Stimulated activated CD8-positive, alpha-beta memory T cell treated with anti-CD3 and anti-CD28 coated beads, Interleukin-4, amount 100 ng/mL, for 48 hours (primary cell): ENCODE measurements at regions not wholly inside any gene's neighbourhood (a gene's known extent, or its start where the extent isn't known, plus 50 kb on each side); places are given as distances from the start of the nearest gene placed in this dataset.
"Not testable (repeated sequence)": the region's sequence is repeated elsewhere in the genome, so short reads cannot be mapped to it uniquely, and the experiment has no call there.

Experiments
- DNase-seq: peaks from one replicate; pipeline ENCODE4 v3.0.0-alpha.2; 2020

DNA sequence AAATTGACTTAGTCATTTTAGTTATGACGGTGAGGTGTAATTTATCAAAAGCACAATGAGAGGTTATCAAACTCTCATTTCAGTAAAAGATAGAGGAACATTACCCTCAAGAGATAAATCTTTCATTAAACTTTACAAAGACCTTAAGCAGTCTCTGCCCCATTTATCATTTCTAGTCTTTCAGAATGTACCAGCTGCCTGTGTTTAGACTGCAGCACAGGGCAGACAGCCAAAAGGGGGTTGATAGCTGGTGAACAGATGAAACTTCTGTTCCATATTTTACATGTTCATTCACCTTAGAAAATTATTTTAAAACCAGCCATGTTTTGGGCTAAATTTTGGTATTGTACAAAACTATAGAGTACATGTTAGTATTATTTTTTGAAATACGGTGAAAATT lies 514.6 kb upstream of the CNTN3 start:
- no peak for DNase-seq

DNA sequence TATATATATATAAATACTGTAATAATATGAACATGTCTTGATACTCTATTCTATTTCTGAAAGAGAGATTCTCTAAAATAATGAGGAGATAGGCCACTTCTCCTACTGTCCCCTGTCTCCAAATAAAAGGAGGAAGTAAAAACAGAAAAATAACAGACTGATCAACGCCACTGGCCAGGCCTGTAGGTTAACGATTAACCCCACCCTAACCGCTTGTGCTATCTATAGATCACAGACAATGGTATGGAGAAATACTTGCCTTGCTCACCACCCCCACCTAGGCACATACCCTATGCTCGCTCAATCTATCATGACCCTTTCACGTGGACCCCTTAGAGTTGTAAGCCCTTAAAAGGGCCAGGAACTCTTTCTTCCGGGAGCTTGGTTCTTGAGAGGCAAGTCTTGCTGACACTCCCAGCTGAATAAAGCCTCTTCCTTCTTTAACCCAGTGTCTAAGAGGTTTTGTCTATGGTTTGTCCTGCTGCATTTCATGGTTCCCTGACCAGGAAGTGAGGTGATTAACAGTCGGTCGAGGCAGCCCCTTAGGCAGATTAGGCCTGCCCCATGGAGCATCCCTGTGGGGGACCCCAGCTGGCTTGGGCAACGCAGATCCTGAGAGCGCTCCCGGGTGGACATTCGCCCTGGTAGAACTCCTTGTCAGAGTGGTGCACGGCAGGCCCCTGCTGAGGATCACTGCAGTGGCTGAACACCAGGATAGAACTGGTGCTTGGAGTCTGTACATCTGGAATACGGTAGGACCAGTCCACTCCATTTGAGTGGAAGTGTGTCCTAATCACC lies 521.8 kb upstream of the CNTN3 start:
- no peak for DNase-seq

DNA sequence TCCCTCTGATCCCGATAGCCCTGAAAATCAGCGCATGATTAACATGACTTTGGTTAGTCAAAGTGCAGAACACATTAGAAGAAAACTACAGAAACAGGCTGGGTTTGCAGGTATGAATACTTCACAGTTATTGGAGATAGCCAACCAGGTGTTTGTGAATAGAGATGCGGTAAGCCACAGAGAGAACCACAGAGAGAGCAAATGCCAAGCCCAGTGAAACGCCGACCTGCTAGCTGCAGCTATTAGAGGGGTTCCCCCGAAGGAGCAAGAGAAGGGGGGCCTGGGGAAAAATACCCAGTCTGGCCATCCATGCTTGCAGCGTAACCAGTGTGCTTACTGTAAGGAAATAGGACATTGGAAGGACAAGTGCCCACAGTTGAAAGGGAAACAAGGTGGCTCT lies 523.9 kb upstream of the CNTN3 start:
- DNase-seq, result no peak

DNA sequence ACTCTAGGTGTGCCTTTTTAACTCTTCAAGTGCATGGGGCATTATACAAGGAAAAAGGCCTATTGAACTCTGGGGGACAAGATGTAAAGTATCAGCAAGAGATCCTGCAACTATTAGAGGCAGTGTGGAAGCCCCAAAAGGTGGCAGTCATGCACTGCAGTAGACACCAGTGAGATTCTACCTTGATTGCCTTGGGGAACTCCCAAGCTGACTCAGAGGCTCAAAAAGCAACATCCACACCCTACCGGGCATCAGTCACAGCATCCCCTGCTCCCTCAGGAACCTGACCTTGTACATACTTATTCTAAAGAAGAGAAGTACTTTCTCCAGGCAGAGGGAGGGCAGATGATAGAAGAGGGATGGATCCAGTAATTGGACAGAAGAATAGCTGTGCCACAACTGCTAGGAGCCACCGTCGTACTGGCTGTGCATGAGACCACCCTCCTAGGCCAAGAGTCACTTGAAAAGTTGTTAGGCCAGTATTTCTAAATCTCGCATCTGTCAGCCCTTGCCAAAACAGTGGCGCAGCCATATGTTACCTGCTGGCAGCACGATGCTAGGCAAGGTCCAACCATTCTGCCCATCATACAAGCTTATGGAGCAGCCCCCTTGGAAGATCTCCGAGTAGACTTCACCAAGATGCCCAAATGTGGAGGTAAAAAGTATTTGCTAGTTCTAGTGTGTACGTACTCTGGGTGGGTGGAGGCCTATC lies 523.1 kb upstream of the FRG2C start:
- DNase-seq, result no peak

DNA sequence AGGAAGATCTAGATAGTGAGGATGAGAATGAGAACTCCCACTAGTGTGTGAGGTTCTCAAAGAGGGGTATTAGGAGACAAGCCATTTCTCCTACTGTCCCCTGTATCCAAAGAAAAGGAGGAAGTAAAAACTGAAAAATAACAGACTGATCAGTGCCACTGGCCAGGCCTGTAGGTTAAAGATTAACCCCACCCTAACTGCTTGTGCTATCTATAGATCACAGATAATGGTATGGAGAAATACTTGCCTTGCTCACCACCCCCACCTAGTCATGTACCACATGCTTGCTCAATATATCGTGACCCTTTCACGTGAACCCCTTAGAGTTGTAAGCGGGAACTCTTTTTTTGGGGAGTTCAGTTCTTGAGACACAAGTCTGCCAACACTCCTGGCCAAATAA lies 519.7 kb upstream of the FRG2C start:
- DNase-seq, result no peak

DNA sequence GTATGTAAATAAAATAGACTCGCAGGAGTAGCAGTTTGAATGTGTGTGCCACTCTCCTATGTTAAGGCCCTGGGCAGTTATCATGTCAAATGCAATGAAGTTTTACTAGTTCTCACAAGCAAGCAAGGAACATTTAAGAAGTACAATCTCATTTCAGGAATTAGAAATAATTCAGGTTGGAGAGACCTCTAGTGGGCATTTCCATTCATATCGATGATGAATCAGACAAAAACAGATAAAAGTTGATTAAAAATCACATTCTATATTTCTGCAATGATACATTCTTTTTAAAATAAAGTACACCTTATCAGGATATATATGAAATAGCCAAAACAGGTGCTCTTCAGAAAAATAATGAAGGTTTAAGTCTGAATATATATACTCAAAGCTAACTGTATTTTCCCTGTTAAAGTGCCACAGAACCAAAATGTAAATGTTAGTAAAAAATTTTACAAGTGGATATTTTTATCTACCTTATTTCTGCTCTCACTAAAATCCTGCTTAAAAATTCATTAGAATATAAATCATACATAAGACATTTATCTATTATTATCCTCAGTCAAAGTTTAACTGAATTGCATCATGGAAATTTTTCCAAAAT lies 492.4 kb upstream of the FRG2C start:
- DNase-seq, result no peak

DNA sequence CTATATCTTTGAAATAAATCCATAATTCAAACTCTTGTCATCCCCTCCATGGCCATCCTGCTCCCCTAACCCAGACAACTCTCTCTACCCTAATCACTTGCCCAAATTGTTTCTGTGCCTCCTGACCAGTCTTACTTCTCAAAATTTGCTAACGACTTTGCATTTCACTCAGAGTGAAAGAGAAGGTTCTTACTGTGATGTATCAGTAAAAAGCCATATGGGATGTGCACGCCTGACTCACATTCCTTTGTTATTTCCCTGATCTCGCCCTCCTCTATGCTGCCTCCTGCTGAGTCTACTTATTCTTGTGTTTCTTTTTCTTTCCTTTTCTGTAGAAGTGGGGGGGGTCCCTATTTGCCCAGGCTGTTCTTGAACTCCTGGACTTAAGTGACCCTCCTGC lies 487.2 kb upstream of the FRG2C start:
- no peak for DNase-seq

DNA sequence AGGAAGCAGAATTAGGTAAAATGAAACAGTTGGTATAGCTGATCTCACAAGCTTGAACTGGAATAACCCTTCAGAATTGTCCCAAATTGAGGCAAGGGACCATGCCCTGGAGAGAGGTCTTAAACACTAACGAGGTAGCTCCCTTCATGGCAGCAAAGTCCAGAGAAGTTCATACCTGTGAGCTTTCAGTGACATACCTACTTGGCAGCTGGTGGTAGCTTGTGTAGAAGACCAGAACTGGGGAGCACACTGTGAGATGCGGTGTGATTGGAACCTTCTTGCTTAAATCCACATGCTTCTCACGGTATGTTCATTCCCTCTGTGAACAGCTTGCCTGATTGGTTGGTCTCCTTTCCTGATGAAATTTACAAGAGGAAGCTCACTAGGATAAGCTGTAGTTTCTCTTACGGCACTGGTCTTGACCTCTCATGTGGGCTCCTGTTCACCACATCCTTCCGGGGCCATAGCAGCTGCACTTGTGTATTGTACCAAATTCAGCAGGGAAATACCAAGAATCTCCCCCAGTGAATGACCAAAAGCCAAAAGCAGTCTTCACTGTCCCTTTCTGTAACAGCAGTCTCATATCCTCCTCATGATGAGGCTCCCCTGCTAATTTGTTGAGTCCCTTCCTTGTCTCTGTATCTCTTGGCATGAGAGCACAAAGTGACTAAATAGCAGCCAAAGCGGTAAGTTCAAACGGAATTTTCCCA lies 483.7 kb upstream of the FRG2C start:
- no peak for DNase-seq

DNA sequence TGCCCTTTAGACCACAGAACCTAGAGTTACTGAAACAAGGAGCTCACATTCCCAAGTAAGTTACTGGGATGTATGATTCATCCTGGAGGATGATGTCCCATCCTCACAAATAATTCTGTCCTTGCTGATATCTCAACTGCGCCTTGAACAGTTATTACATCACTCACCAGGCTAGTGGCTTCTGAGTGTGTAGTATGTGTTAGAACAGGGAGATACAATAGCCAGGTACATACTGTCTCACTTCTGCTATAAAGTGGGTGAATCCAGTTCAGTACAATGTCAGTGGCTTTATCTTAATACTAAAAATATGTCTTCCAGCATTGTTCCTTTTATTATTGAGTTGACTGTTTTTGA lies 483.2 kb upstream of the FRG2C start:
- DNase-seq, result no peak

DNA sequence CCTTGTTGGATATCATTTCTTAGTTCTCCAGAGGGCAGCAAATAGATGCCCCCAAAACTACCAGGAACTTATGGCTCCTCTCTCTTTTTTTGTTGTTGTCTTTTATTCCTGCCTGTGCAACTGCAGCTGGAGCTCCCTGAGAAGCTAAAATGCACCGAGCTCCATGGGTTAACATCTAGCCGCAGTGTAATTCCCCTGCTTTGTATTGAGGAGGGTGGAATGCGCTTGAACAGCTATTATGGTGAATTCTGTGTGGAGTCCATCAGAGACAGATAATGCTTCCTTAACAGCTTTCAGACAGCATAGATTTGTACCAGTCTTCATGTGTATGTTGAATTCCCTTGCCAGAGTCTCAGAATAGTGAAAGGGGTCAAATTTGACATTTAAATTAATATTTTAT lies 475.2 kb upstream of the FRG2C start:
- no peak for DNase-seq

DNA sequence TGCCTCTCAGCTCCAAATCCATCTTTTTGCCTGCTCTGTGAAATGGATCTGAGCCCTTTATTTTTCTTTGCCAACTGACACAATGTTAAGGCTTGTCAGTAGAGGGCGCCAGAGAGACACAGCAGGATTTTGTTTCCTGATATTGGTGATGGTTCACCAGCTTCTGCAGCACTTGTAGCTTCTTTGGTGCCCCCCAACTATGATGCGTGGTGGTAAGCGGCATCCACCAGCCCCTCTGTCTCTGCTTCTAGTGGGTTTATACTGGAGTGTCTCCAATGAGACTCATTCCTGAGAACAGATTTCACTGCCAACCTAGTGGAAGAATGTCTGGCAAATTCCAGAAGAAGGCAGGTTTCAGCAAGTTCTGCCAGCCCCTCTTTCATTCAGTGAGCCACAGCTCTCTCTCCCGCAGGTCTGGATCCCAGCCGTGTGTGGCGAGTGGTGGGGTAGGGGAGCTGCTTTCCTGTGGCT lies 471.9 kb upstream of the FRG2C start:
- peak; percentile 72 for DNase-seq

DNA sequence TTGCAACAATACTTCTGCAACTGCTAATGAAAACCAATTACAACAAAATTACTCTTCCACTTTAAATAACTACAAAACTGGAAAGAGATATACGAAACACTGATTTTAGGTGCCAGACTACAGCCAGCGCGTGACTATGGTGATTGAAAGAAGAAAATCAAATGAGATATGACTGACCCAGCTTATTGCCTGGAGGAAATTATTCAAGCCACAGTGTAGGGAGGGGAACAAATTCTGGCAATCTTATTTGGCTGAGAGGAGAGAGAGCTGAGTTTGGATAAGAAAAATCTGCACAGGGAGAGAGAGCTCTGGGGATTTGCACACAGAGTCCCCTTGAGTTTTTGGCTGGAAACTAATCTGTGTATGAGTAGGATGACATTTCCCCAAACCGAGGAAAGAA lies 470.3 kb upstream of the FRG2C start:
- DNase-seq, result no peak

DNA sequence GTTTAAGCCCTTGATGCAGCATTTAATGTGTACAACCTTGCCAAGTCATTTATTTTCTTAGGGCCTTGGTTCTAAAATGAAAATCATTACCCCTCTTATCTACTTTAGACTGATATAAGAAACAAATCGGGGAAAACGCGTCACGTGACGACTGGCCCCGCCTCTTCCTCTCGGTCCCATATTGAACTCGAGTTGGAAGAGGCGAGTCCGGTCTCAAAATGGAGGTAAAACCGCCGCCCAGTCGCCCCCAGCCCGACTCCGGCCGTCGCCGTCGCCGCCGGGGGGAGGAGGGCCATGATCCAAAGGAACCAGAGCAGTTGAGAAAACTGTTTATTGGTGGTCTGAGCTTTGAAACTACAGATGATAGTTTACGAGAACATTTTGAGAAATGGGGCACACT lies 449.8 kb upstream of the FRG2C start:
- DNase-seq, result not testable (repeated sequence)

DNA sequence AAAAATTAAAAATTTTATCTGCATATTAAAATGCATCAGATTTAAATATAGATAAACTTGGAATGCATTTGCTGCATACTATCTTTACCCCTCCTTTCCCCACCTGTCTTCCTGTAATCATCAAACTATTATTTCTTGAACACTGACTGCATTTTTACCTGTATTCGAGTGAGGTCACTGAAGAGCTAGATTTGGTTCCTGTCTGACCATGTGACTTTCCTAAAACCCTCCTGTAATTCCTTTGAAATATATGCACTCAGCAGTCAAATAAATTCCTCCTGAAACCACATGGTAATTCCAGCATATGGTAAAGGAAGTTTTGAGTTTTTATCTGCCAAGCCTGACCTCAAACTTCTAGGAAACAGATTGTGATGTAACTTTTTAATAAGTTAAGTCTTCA lies 445.6 kb upstream of the FRG2C start:
- no peak for DNase-seq

DNA sequence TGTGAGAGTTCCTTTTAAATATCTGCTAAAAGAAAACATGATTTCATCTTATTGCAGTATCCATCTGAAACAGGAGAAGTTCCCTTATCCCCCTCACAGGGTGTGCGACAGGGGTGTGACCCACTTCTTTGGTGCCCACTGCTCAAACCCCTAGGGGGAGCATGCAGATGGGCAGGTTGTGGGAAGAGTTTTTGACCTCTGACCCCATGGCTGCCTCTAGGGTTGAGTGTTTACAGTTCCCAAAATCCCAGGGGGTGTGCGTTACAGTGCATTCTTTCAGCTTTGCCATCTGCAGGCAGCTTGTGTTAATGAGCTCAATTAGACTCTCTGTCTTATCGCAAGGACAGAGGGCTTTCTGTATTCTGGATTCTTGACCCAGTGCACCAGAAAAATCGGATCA lies 443.2 kb upstream of the FRG2C start:
- no peak for DNase-seq

DNA sequence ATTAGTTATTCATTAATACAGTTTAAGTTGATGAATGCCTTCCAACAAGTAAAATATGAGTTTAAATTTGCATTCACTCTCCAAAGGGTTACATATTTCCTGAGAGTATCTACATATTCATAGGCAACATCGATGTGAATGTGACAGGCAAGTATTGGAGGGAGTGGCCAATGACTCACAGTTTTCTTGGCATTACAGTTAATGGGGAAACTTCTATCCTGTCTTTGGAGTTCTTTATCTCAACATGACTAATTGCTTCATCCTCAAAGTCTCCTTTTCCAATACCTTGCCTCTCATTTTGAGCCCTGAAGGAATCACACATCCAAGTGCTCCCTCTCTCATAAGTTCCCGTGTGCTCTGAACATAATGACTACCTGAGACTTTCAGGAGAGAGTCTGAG lies 439.7 kb upstream of the FRG2C start:
- DNase-seq, result no peak

DNA sequence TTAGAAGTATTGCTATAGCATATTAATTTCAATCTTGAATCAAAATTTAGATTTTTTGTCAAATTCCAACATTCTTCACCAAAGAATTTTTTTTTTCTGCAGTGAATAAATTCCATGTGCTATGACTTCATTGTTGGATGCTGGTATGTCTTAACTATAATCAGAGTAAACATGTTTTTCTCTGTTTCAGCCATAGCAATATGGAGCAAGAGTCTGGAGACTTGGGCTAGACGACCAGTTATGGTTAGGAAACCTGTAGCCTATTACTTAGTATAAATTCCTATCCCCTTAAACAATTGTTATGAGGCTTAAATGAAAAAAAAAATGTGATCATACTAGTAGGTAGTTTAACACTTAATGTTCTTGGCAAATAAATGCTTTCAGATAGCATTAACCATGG lies 431.9 kb upstream of the FRG2C start:
- DNase-seq, result no peak

DNA sequence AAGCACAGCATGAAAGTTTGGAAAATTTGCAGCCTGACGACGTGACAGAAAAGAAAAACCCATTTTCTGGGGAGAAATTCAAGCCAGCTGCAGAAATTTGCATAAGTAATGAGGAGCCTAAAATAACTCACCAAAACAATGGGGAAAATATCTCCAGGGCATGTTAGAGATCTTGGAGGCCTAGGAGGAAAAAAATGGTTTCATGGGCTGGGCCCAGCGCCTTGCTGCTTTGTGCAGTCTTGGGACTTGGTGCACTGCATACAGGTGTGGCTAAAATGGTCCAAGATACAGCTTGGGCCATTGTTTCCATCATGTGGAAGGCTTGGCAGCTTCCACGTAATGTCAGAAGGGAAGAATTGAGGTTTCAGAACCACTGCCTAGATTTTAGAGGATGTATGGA lies 428.5 kb upstream of the FRG2C start:
- DNase-seq, result no peak

DNA sequence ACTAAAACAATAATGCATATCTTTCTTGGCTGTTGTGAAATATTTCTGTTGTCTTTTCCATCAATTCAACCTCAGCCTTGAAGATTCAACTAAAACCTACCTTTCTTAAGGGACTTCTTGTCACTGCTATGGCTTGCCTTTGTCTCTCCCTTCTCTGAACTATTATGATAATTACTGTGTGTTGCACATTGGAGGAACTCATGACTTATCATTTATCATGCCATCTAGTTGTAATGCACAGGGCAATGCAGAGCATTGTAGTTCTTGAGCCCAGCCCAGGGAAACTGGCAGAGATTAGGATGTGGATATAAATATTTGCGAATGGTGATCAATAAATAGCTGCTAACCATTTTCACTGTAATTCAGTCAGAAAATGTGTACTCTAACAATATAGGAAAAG lies 427.1 kb upstream of the FRG2C start:
- DNase-seq, result no peak

DNA sequence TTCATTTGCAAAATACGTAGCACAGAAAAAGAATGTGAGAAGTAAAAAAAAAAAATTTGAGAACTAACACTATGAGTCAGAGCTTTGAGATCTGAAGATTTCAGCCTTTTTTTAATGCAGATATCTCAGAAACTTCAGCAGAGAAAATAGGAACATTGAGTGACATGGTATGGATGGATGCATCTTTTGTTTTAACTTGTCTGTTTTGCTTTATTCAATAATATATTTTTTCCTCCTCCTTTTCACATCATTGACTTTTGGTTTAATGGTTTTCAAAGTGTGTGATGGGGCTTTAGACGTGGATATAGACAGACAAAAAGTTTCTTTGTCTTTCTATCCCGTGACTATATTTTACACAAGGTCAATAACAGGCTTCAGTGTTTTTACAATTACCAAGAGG lies 426.7 kb upstream of the FRG2C start:
- DNase-seq, result no peak

DNA sequence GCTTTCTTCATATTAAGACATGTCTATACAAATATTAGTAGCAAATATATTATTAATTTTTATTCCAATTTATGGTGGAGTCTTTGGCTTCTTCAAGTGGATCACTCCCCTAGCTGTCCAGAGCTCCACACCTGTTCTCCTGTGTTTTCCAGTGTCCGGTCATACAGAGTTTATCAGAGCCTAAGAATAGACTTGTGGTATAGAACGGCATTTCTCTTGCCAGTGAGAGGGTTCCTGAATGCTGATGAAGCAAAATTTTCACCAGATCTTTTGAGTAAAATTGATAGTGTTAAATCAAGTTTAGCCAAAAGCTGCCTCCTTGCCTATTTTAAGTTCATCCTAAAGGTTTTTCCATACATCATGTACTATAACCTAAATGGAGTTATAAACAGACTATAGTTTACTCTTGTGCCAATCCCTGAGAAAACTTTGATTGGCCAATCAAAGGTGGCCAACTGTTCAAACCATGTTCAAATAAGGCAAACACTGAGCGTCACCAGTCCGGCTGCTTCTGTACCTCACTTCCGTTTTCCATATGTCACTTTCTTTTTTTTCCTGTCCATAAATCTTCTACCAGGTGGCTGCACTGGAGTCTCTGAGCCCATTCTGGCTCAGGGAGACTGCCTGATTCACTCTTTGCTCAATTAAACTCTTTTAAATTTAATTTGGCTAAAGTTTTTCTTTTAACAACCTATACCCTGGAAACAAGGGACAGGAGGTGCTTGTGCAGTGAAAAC lies 422.7 kb upstream of the FRG2C start:
- DNase-seq, result not testable (repeated sequence)

DNA sequence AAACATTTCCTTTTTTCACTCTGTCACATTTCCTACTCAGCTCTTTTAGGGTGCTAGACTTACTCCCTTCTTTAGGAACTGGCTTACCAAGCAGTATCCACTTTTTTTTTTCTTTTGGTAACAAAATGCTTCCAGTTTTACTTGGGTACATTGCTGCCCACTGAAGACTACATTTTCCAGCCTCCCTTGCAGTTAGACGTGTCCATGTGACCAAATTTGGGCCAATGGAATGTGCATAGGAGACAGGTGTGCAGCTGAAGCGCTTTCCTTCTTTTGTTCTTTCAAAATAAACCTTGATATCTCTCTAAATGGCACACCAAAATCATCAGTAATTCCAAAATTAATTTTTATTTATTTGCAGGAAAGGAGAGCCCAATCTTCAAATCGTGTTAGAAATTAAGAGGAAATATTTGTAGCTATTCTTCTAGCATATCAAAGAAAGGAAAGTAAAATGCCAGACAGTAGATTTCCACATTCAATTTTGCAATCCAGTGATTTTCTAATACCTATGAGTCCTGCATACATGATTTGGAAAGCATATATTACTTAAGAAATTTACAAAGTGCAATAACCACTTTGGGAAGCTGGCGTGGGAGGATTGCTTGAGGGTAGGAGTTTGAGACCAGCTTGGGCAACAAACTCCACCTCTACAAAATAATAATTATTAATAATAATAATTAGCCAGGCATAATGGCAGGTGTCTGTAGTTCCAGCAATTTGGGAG lies 422.0 kb upstream of the FRG2C start:
- DNase-seq, result no peak
